Loucy (cell line): ENCODE measurements at regions not wholly inside any gene's neighbourhood (a gene's known extent, or its start where the extent isn't known, plus 50 kb on each side); places are given as distances from the start of the nearest gene placed in this dataset.
"Not testable (repeated sequence)": the region's sequence is repeated elsewhere in the genome, so short reads cannot be mapped to it uniquely, and the experiment has no call there.

ENCODE experiments used
- H2AFZ ChIP-seq: fragments of 200-600 bp; sonication (generic); 2 replicates; pipeline ENCODE4 v1.6.0; 2016; ENCODE audit warnings: antibody characterized with exemption, mild to moderate bottlenecking, low read length, moderate library complexity
- H3F3A ChIP-seq: fragments of 200-600 bp; 2 replicates; pipeline ENCODE4 v1.6.0; 2016; ENCODE audit warnings: antibody characterized with exemption, low read depth, mild to moderate bottlenecking
- H3K27me3 ChIP-seq: fragments of 200-600 bp; sonication (generic); 2 replicates; pipeline ENCODE4 v1.6.1; 2014; ENCODE audit warnings: low read length, mild to moderate bottlenecking; ENCODE audit not compliant: insufficient read depth, poor library complexity, severe bottlenecking
- H3K36me3 ChIP-seq: fragments of 200-600 bp; sonication (generic); 2 replicates; pipeline ENCODE4 v1.6.1; 2016; ENCODE audit warnings: low read length; ENCODE audit not compliant: insufficient read depth
- H3K4me1 ChIP-seq: fragments of 200-600 bp; sonication (generic); 2 replicates; pipeline ENCODE4 v1.5.1; 2014; ENCODE audit warnings: low read length, mild to moderate bottlenecking; ENCODE audit not compliant: insufficient read depth, poor library complexity, severe bottlenecking
- H3K4me2 ChIP-seq: fragments of 200-600 bp; sonication (generic); 2 replicates; pipeline ENCODE4 v1.6.0; 2014; ENCODE audit warnings: antibody characterized with exemption, low read length, low read depth, mild to moderate bottlenecking; ENCODE audit not compliant: poor library complexity, severe bottlenecking
- H3K4me3 ChIP-seq: fragments of 200-600 bp; sonication (generic); 2 replicates; pipeline ENCODE4 v1.5.1; 2014; ENCODE audit warnings: low read length, mild to moderate bottlenecking, mixed read lengths; ENCODE audit not compliant: poor library complexity, severe bottlenecking
- H3K79me2 ChIP-seq: fragments of 200-600 bp; sonication (generic); 2 replicates; pipeline ENCODE4 v1.6.1; 2014; ENCODE audit warnings: low read length; ENCODE audit not compliant: insufficient read depth
- H3K9ac ChIP-seq: fragments of 200-600 bp; sonication (generic); 2 replicates; pipeline ENCODE4 v1.6.0; 2014; ENCODE audit warnings: mild to moderate bottlenecking, low read depth, low read length, moderate library complexity; ENCODE audit not compliant: poor library complexity, severe bottlenecking
- H3K9me2 ChIP-seq: fragments of 200-600 bp; sonication (generic); replicated peaks from 2 replicates; pipeline ENCODE4 v1.6.1; 2016; ENCODE audit warnings: low read depth, low read length, mixed read lengths
- H3K9me3 ChIP-seq: fragments of 200-600 bp; sonication (generic); 2 replicates; pipeline ENCODE4 v1.6.1; 2014; ENCODE audit warnings: mild to moderate bottlenecking, antibody characterized with exemption, low read length, low read depth; ENCODE audit not compliant: insufficient read depth
- H4K20me1 ChIP-seq: fragments of 200-600 bp; sonication (generic); 2 replicates; pipeline ENCODE4 v1.6.0; 2014; ENCODE audit warnings: antibody characterized with exemption, low read length, mild to moderate bottlenecking; ENCODE audit not compliant: insufficient read depth, poor library complexity, severe bottlenecking
- CTCF ChIP-seq: fragments of 200-600 bp; sonication (generic); conservative IDR thresholded peaks from 2 replicates; pipeline ENCODE4 v1.5.1; 2014; ENCODE audit warnings: mild to moderate bottlenecking, antibody characterized with exemption, low read length
- EZH2phosphoT487 ChIP-seq: fragments of 200-600 bp; IDR thresholded peaks from 2 replicates; pipeline ENCODE4 v1.6.1; 2018; ENCODE audit warnings: antibody characterized with exemption, mild to moderate bottlenecking, moderate library complexity, borderline replicate concordance

GRCh38 chr1:58059789-58060188, 486.7 kb downstream of the OMA1 start:
- Histone ChIP-seq H3K9ac (no peak overlapping the region), H3K4me1 (no peaks in the 10 kb centered on the region), H3K9me3 (no peaks in the 10 kb centered on the region), H2AFZ (no peak overlapping the region), H3K4me2 (no peak overlapping the region), H3K27me3 (no peaks in the 10 kb centered on the region), H3F3A (no peaks in the 10 kb centered on the region), H3K9me2 (no peaks in the 10 kb centered on the region), H4K20me1 (no peaks in the 10 kb centered on the region), H3K36me3 (no peaks in the 10 kb centered on the region), H3K4me3 (no peak overlapping the region), H3K79me2 (no peaks in the 10 kb centered on the region)
- no peak for TF ChIP-seq EZH2phosphoT487
- TF ChIP-seq CTCF, result no peak

- no peaks in the 10 kb centered on the region for H3K27me3 ChIP-seq
- H3K9me3 ChIP-seq, result no peaks in the 10 kb centered on the region
- H3K4me2 ChIP-seq, result no peak overlapping the region
- no peaks in the 10 kb centered on the region for H3K9me2 ChIP-seq
- no peaks in the 10 kb centered on the region for H4K20me1 ChIP-seq
- TF ChIP-seq EZH2phosphoT487 (no peak), CTCF (no peak)
- H3K36me3 ChIP-seq, result no peaks in the 10 kb centered on the region
- no peak overlapping the region for H2AFZ ChIP-seq
- H3K9ac ChIP-seq, result no peak overlapping the region
- H3K79me2 ChIP-seq, result no peaks in the 10 kb centered on the region
- no peaks in the 10 kb centered on the region for H3F3A ChIP-seq
- H3K4me3 ChIP-seq, result no peak overlapping the region
- no peaks in the 10 kb centered on the region for H3K4me1 ChIP-seq
These were observed 488.2 kb downstream of the OMA1 start for GRCh38 chr1:58058323-58058722.

GRCh38 chr1:58057826-58058225, 488.7 kb downstream of the OMA1 start:
- no peaks in the 10 kb centered on the region for H4K20me1 ChIP-seq
- H3K9ac ChIP-seq, result no peak overlapping the region
- H3K9me3 ChIP-seq, result no peaks in the 10 kb centered on the region
- H3K4me1 ChIP-seq, result no peaks in the 10 kb centered on the region
- H3K79me2 ChIP-seq, result no peaks in the 10 kb centered on the region
- H3K4me2 ChIP-seq, result no peak overlapping the region
- H2AFZ ChIP-seq, result no peak overlapping the region
- TF ChIP-seq EZH2phosphoT487 (no peak), CTCF (no peak)
- no peaks in the 10 kb centered on the region for H3K36me3 ChIP-seq
- no peaks in the 10 kb centered on the region for H3K9me2 ChIP-seq
- no peaks in the 10 kb centered on the region for H3K27me3 ChIP-seq
- no peaks in the 10 kb centered on the region for H3F3A ChIP-seq
- H3K4me3 ChIP-seq, result no peak overlapping the region

- H3K27me3 ChIP-seq, H4K20me1 ChIP-seq, H3K9me2 ChIP-seq, H3K36me3 ChIP-seq, H3K9me3 ChIP-seq, H3K79me2 ChIP-seq, H3F3A ChIP-seq, H3K9ac ChIP-seq, H3K4me2 ChIP-seq, H3K4me3 ChIP-seq, H3K4me1 ChIP-seq, H2AFZ ChIP-seq: not testable (repeated sequence)
These were observed 495.3 kb downstream of the OMA1 start for GRCh38 chr1:58051187-58051586.
